KMS-11 (cell line): ENCODE measurements at regions not wholly inside any gene's neighbourhood (a gene's known extent, or its start where the extent isn't known, plus 50 kb on each side); places are given as distances from the start of the nearest gene placed in this dataset.

Experiments used
- H2AFZ ChIP-seq: fragments of 200-600 bp; sonication (generic); 2 replicates; pipeline ENCODE4 v1.6.1; 2016; ENCODE audit warnings: antibody characterized with exemption, mixed run types, low read depth
- H3K27ac ChIP-seq: fragments of 200-600 bp; sonication (generic); 2 replicates; pipeline ENCODE4 v1.6.1; 2016; ENCODE audit warnings: mild to moderate bottlenecking, mixed run types
- H3K27me3 ChIP-seq: fragments of 200-600 bp; sonication (generic); 2 replicates; pipeline ENCODE4 v1.6.1; 2017; ENCODE audit warnings: mild to moderate bottlenecking, low read depth, mixed run types, moderate library complexity; ENCODE audit not compliant: insufficient read depth
- H3K36me3 ChIP-seq: fragments of 200-600 bp; sonication (generic); 2 replicates; pipeline ENCODE4 v1.6.1; 2017; ENCODE audit warnings: mild to moderate bottlenecking, mixed run types; ENCODE audit not compliant: insufficient read depth
- H3K4me1 ChIP-seq: fragments of 200-600 bp; sonication (generic); 2 replicates; pipeline ENCODE4 v1.6.1; 2016; ENCODE audit warnings: mild to moderate bottlenecking, low read depth, mixed run types; ENCODE audit not compliant: poor library complexity, severe bottlenecking
- H3K4me2 ChIP-seq: fragments of 200-600 bp; sonication (generic); 2 replicates; pipeline ENCODE4 v1.7.0; 2016; ENCODE audit warnings: mild to moderate bottlenecking, mixed run types
- H3K4me3 ChIP-seq: fragments of 200-600 bp; sonication (generic); IDR thresholded peaks from 2 replicates; pipeline ENCODE4 v1.6.1; 2017; ENCODE audit warnings: low read depth, low read length, mixed read lengths; ENCODE audit not compliant: insufficient read depth
- H3K79me2 ChIP-seq: fragments of 200-600 bp; sonication (generic); 2 replicates; pipeline ENCODE4 v1.6.1; 2016; ENCODE audit warnings: low read depth, mixed run types; ENCODE audit not compliant: insufficient read depth
- H3K9ac ChIP-seq: fragments of 200-600 bp; sonication (generic); 2 replicates; pipeline ENCODE4 v1.6.1; 2016; ENCODE audit warnings: mild to moderate bottlenecking, mixed run types
- H4K20me1 ChIP-seq: fragments of 200-600 bp; sonication (generic); 2 replicates; pipeline ENCODE4 v1.6.1; 2016; ENCODE audit warnings: mild to moderate bottlenecking, mixed run types; ENCODE audit not compliant: insufficient read depth
- TF ChIP-seq, protein P1 (sequence below): fragments of 200-600 bp; sonication (generic); conservative IDR thresholded peaks from 2 replicates; pipeline ENCODE4 v1.6.1; 2017; ENCODE audit warnings: low read depth, mild to moderate bottlenecking, antibody characterized with exemption, low read length, moderate library complexity, mixed read lengths

DNA sequence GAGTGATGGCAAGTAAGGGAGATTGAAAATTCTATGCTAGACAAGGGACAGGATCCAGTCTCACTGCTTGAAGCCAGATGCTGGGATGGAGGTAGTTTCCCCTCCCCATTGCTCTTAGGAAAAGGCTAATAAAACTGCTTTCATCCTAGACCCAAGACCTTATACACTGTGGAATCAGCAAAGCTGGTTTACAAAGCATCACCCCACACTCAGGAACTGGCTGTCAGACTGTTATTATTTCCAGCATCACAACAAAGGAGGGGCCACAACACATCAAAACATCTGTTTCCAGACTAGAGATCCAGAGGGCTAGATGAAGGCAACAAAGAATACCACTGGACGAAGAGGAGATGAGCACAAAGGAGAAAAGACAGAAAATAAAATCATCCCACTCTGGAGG is 364.6 kb upstream of the PTGER4 start:
- Histone ChIP-seq H3K36me3 (no peaks in the 10 kb centered on the region), H3K4me3 (no peak overlapping the region), H3K27ac (no peak overlapping the region), H3K4me1 (no peaks in the 10 kb centered on the region), H3K79me2 (no peaks in the 10 kb centered on the region), H3K9ac (no peak overlapping the region), H2AFZ (no peak overlapping the region), H4K20me1 (no peaks in the 10 kb centered on the region), H3K4me2 (no peak overlapping the region), H3K27me3 (no peaks in the 10 kb centered on the region)
- TF ChIP-seq, protein P1, sequence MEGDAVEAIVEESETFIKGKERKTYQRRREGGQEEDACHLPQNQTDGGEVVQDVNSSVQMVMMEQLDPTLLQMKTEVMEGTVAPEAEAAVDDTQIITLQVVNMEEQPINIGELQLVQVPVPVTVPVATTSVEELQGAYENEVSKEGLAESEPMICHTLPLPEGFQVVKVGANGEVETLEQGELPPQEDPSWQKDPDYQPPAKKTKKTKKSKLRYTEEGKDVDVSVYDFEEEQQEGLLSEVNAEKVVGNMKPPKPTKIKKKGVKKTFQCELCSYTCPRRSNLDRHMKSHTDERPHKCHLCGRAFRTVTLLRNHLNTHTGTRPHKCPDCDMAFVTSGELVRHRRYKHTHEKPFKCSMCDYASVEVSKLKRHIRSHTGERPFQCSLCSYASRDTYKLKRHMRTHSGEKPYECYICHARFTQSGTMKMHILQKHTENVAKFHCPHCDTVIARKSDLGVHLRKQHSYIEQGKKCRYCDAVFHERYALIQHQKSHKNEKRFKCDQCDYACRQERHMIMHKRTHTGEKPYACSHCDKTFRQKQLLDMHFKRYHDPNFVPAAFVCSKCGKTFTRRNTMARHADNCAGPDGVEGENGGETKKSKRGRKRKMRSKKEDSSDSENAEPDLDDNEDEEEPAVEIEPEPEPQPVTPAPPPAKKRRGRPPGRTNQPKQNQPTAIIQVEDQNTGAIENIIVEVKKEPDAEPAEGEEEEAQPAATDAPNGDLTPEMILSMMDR: no peak

DNA sequence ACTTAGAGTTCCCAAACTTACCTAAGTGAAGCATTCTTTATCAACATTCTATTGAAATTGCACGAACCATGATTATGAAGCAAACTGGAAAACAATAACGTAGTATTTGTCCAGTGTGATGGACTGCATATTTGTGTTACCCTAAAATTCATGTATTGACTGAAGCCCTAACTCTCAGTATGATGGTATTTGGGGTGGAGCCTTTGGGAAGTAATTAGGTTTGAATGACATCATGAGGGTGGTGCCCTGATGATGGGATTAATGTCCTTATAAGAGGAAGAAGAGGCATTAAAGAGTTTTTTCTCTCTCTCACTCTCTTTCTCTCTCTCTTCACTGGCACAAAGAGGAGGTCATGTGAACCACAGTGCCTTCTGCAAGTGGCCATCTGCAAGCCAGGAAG is 365.4 kb upstream of the PTGER4 start:
- H3K36me3 ChIP-seq: no peaks in the 10 kb centered on the region
- no peak overlapping the region for H3K4me3 ChIP-seq
- no peak overlapping the region for H3K9ac ChIP-seq
- H2AFZ ChIP-seq: no peak overlapping the region
- H3K27me3 ChIP-seq: no peaks in the 10 kb centered on the region
- H3K4me1 ChIP-seq: no peaks in the 10 kb centered on the region
- H4K20me1 ChIP-seq: no peaks in the 10 kb centered on the region
- no peaks in the 10 kb centered on the region for H3K79me2 ChIP-seq
- no peak overlapping the region for H3K4me2 ChIP-seq
- H3K27ac ChIP-seq: no peak overlapping the region
- TF ChIP-seq, protein P1: no peak

- no peak overlapping the region for H3K4me3 ChIP-seq
- no peak overlapping the region for H3K4me2 ChIP-seq
- no peak overlapping the region for H2AFZ ChIP-seq
- H3K4me1 ChIP-seq: no peaks in the 10 kb centered on the region
- no peak overlapping the region for H3K27ac ChIP-seq
- H3K79me2 ChIP-seq: no peaks in the 10 kb centered on the region
- H3K9ac ChIP-seq: no peak overlapping the region
- no peaks in the 10 kb centered on the region for H4K20me1 ChIP-seq
- H3K36me3 ChIP-seq: no peaks in the 10 kb centered on the region
- TF ChIP-seq, protein P1: no peak
- no peaks in the 10 kb centered on the region for H3K27me3 ChIP-seq
These were observed 367.5 kb upstream of the PTGER4 start for GRCh38 chr5:40312205-40312604.

DNA sequence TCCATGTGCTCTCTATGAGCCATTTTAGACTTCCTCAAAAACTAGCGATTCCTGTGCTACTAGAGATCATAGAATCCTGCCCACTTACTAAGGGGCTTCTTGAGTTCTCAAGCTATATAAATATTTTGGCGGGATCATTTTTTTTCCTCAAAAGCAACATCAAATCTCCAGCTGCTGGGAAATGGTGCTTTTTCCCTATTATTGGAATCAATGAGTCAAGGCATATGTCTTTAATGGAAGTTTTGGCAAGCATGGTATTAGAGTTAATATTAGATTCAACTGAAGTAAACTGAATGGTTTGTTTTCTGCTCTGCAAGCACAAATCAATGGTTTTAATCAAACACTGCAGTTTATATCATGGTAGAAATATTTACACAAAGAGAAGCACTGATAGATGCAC is 369.9 kb upstream of the PTGER4 start:
- Histone ChIP-seq H2AFZ (no peak overlapping the region), H3K9ac (no peak overlapping the region), H3K4me3 (no peak overlapping the region), H3K36me3 (no peaks in the 10 kb centered on the region), H3K4me2 (no peak overlapping the region), H3K4me1 (no peaks in the 10 kb centered on the region), H3K79me2 (no peaks in the 10 kb centered on the region), H3K27ac (no peak overlapping the region), H4K20me1 (no peaks in the 10 kb centered on the region), H3K27me3 (no peaks in the 10 kb centered on the region)
- TF ChIP-seq, protein P1: no peak

GRCh38 chr5:40308867-40309266 is 370.8 kb upstream of the PTGER4 start:
- TF ChIP-seq, protein P1: no peak
- H3K4me2 ChIP-seq: no peak overlapping the region
- no peaks in the 10 kb centered on the region for H3K4me1 ChIP-seq
- no peaks in the 10 kb centered on the region for H4K20me1 ChIP-seq
- H3K36me3 ChIP-seq: no peaks in the 10 kb centered on the region
- no peak overlapping the region for H3K9ac ChIP-seq
- H3K79me2 ChIP-seq: no peaks in the 10 kb centered on the region
- no peak overlapping the region for H3K4me3 ChIP-seq
- H3K27ac ChIP-seq: no peak overlapping the region
- no peaks in the 10 kb centered on the region for H3K27me3 ChIP-seq
- no peak overlapping the region for H2AFZ ChIP-seq
